Neural progenitor cell (in vitro differentiated cells): ENCODE measurements at regions not wholly inside any gene's neighbourhood (a gene's known extent, or its start where the extent isn't known, plus 50 kb on each side); places are given as distances from the start of the nearest gene placed in this dataset.

Experiments used
- DNase-seq: peaks from one replicate; pipeline ENCODE4 v3.0.0-alpha.2; 2016; ENCODE audit warnings: low spot score
- H2AFZ ChIP-seq: fragments of 200-600 bp; sonication (generic); replicated peaks from 2 replicates; pipeline ENCODE4 v1.6.1; 2016; ENCODE audit warnings: antibody characterized with exemption
- H3F3A ChIP-seq: fragments of 200-600 bp; sonication (generic); 2 replicates; pipeline ENCODE4 v1.6.1; 2016; ENCODE audit warnings: antibody characterized with exemption, low read depth
- H3K27ac ChIP-seq: fragments of 200-600 bp; sonication (generic); 2 replicates; pipeline ENCODE4 v1.5.1; 2016; ENCODE audit warnings: mild to moderate bottlenecking
- H3K27me3 ChIP-seq: fragments of 200-600 bp; sonication (generic); 2 replicates; pipeline ENCODE4 v1.6.1; 2016; ENCODE audit warnings: mild to moderate bottlenecking, moderate library complexity
- H3K36me3 ChIP-seq: fragments of 200-600 bp; sonication (generic); 2 replicates; pipeline ENCODE4 v1.5.1; 2016
- H3K4me1 ChIP-seq: fragments of 200-600 bp; sonication (generic); 2 replicates; pipeline ENCODE4 v1.6.1; 2016; ENCODE audit warnings: mixed run types
- H3K4me2 ChIP-seq: fragments of 200-600 bp; sonication (generic); 2 replicates; pipeline ENCODE4 v1.6.1; 2016
- H3K4me3 ChIP-seq: fragments of 200-600 bp; sonication (generic); 2 replicates; pipeline ENCODE4 v1.5.1; 2016
- H3K79me2 ChIP-seq: fragments of 200-600 bp; sonication (generic); 2 replicates; pipeline ENCODE4 v1.6.1; 2016; ENCODE audit warnings: low read depth
- H3K9ac ChIP-seq: fragments of 200-600 bp; sonication (generic); 2 replicates; pipeline ENCODE4 v1.6.1; 2016
- H3K9me3 ChIP-seq: fragments of 200-600 bp; sonication (generic); 2 replicates; pipeline ENCODE4 v1.5.1; 2016; ENCODE audit warnings: low read depth
- H4K20me1 ChIP-seq: fragments of 200-600 bp; sonication (generic); 2 replicates; pipeline ENCODE4 v1.6.1; 2016; ENCODE audit warnings: low read depth
- H3K27ac Mint-ChIP-seq: 3 replicates; pipeline ENCODE4 v1.8.0; 2021; ENCODE audit warnings: mixed read lengths
- H3K27me3 Mint-ChIP-seq: 2 replicates; pipeline ENCODE4 v1.8.0; 2022; ENCODE audit warnings: low read depth, mild to moderate bottlenecking, inconsistent platforms, moderate library complexity, mixed read lengths; ENCODE audit not compliant: insufficient read depth
- H3K36me3 Mint-ChIP-seq: 3 replicates; pipeline ENCODE4 v1.8.0; 2021; ENCODE audit warnings: mixed read lengths
- H3K4me1 Mint-ChIP-seq: 3 replicates; pipeline ENCODE4 v1.8.0; 2021; ENCODE audit warnings: mixed read lengths
- H3K4me3 Mint-ChIP-seq: 3 replicates; pipeline ENCODE4 v1.8.0; 2021; ENCODE audit warnings: mild to moderate bottlenecking, moderate library complexity, mixed read lengths
- H3K9me3 Mint-ChIP-seq: 3 replicates; pipeline ENCODE4 v1.8.0; 2020; ENCODE audit warnings: mixed read lengths
- EZH2 ChIP-seq: fragments of 200-600 bp; sonication (generic); IDR thresholded peaks from 2 replicates; pipeline ENCODE4 v1.6.1; 2017; ENCODE audit warnings: antibody characterized with exemption, mild to moderate bottlenecking, moderate library complexity
- EZH2phosphoT487 ChIP-seq: fragments of 200-600 bp; sonication (generic); IDR thresholded peaks from 2 replicates; pipeline ENCODE4 v1.6.1; 2017; ENCODE audit warnings: antibody characterized with exemption
- TF ChIP-seq, protein P1 (sequence below): fragments of 200-600 bp; sonication (generic); IDR thresholded peaks from 2 replicates; pipeline ENCODE4 v1.5.1; 2017; ENCODE audit warnings: antibody characterized with exemption, mild to moderate bottlenecking

DNA sequence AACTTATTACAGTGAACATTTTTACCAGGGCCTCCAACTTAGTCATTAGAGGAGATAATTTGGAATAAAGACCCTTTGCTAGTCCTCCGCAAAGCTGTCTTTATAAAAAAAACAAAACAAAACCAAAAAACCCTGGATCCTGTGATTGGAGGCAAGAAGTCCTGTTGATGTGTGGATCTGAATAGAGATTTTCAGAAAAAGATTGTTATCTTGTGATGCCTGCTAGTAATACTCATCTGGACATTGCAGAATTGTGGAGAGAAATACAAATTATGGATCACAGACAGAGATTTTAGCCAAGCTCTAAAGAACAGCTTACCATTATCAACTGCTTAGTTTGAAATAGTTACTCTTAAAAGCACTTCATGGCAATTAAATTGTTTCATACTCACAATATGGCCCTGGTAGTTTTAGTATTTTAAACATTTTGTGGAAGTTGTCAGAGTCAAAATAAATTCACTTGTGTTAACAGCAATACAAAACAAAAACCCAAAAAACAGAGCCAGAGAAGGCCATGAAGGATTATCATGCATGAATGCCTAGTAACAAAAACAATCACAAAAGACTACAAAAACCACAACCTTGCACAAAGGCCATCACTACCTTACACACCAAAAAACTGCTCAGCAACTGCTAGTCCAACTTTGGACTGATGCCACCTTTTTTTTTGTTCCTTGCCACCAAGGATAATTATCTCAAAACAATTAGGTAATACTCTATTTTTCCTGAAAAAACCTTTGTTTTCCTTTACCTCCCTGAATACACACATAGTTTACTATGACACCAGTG, 514.5 kb upstream of the SLIT2 start:
- Histone ChIP-seq H2AFZ (no peak overlapping the region), H3K4me2 (peak overlapping the region; percentile 8), H3K27me3 (no peaks in the 10 kb centered on the region), H3K79me2 (no peaks in the 10 kb centered on the region), H3K27ac (no peak overlapping the region), H3K9me3 (no peaks in the 10 kb centered on the region), H3K36me3 (no peaks in the 10 kb centered on the region), H3F3A (no peaks in the 10 kb centered on the region), H3K4me1 (peaks cover 9% of the 10 kb centered on the region), H4K20me1 (no peaks in the 10 kb centered on the region), H3K9ac (no peak overlapping the region), H3K4me3 (no peak overlapping the region)
- DNase-seq, result peak; percentile 59
- H3K27ac Mint-ChIP-seq, result no peak overlapping the region
- peaks cover 2% of the 10 kb centered on the region for H3K27me3 Mint-ChIP-seq
- TF ChIP-seq EZH2 (no peak), EZH2phosphoT487 (no peak)
- TF ChIP-seq, protein P1, sequence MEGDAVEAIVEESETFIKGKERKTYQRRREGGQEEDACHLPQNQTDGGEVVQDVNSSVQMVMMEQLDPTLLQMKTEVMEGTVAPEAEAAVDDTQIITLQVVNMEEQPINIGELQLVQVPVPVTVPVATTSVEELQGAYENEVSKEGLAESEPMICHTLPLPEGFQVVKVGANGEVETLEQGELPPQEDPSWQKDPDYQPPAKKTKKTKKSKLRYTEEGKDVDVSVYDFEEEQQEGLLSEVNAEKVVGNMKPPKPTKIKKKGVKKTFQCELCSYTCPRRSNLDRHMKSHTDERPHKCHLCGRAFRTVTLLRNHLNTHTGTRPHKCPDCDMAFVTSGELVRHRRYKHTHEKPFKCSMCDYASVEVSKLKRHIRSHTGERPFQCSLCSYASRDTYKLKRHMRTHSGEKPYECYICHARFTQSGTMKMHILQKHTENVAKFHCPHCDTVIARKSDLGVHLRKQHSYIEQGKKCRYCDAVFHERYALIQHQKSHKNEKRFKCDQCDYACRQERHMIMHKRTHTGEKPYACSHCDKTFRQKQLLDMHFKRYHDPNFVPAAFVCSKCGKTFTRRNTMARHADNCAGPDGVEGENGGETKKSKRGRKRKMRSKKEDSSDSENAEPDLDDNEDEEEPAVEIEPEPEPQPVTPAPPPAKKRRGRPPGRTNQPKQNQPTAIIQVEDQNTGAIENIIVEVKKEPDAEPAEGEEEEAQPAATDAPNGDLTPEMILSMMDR, result no peak
- peaks cover 4% of the 10 kb centered on the region for H3K9me3 Mint-ChIP-seq
- H3K36me3 Mint-ChIP-seq, result no peaks in the 10 kb centered on the region
- H3K4me1 Mint-ChIP-seq, result peaks cover 32% of the 10 kb centered on the region
- H3K4me3 Mint-ChIP-seq, result no peak overlapping the region

DNA sequence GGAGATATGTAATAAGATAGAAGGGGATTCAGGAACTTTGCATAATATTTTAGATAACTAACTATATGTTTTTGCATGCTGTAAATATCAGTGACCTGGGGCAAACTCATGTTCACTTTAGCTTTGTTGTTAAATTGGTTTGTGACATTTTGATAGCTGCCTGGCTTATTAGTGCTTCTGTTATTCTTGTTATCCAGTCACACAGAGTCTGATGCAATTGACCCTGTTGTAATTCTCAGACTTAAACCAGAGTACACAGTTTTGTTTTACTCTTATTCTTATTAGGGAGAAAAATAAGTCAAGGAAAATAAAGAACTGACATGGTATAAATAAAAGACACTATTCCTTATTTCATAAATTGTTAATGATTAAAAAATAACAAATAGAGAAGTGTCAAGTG, 516.7 kb upstream of the SLIT2 start:
- no peaks in the 10 kb centered on the region for H3F3A ChIP-seq
- H4K20me1 ChIP-seq, result no peaks in the 10 kb centered on the region
- no peak overlapping the region for H3K27ac Mint-ChIP-seq
- H3K36me3 ChIP-seq, result no peaks in the 10 kb centered on the region
- no peaks in the 10 kb centered on the region for H3K36me3 Mint-ChIP-seq
- H3K27me3 Mint-ChIP-seq, result peaks cover 2% of the 10 kb centered on the region
- peaks cover 9% of the 10 kb centered on the region for H3K4me1 ChIP-seq
- H3K4me3 ChIP-seq, result no peak overlapping the region
- H3K27ac ChIP-seq, result no peak overlapping the region
- no peak for DNase-seq
- H3K79me2 ChIP-seq, result no peaks in the 10 kb centered on the region
- H3K4me1 Mint-ChIP-seq, result peaks cover 29% of the 10 kb centered on the region
- no peak overlapping the region for H3K9ac ChIP-seq
- no peak for TF ChIP-seq EZH2
- TF ChIP-seq EZH2phosphoT487, result no peak
- TF ChIP-seq, protein P1, result no peak
- H3K4me2 ChIP-seq, result no peak overlapping the region
- no peak overlapping the region for H2AFZ ChIP-seq
- H3K27me3 ChIP-seq, result no peaks in the 10 kb centered on the region
- H3K9me3 ChIP-seq, result no peaks in the 10 kb centered on the region
- H3K4me3 Mint-ChIP-seq, result no peak overlapping the region
- H3K9me3 Mint-ChIP-seq, result peaks cover 2% of the 10 kb centered on the region

DNA sequence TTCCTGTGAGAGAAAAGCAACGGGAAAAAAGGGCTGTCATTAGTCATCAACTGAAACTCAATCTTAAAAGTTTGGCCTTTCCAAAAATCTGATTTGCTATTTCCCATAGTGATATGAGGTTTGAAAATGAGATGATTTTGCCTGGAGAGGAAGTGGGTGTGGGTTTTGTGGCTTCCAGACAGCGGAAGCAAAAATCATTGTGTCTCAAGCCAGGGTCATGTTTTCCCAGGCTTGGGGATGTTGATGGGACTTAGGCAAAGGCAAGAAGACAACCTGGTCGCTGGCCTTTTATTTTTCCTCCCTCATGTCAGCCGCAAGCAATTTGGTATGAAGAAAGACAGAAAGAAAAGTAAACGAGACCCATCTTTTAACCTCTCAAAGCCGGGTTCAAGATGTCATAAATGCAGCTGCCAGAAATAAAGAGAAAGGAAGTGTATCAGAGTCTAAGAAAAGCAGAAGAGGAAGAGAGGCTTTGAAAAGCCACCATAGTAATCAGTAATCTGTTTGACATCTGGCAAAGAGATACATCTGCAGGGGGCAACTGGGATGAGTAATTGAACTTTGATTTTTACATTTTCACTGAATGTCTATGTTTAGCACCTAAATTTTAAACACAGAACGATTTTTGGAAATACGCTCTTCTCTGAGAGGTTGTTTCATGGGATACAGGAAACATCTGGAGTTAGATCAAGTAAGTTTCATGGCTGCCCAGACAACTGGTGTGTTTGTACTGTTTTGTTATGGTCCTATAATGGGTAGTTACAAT, 521.6 kb upstream of the SLIT2 start:
- H3K4me1 Mint-ChIP-seq, result peaks cover 10% of the 10 kb centered on the region
- peaks cover 2% of the 10 kb centered on the region for H3K9me3 Mint-ChIP-seq
- H3K9me3 ChIP-seq, result no peaks in the 10 kb centered on the region
- H4K20me1 ChIP-seq, result no peaks in the 10 kb centered on the region
- no peaks in the 10 kb centered on the region for H3K36me3 ChIP-seq
- no peaks in the 10 kb centered on the region for H3K4me1 ChIP-seq
- no peaks in the 10 kb centered on the region for H3K27me3 ChIP-seq
- TF ChIP-seq, protein P1, result no peak
- TF ChIP-seq EZH2phosphoT487, result no peak
- no peaks in the 10 kb centered on the region for H3F3A ChIP-seq
- no peaks in the 10 kb centered on the region for H3K79me2 ChIP-seq
- no peak overlapping the region for H3K27ac ChIP-seq
- H2AFZ ChIP-seq, result no peak overlapping the region
- no peak overlapping the region for H3K4me2 ChIP-seq
- H3K27ac Mint-ChIP-seq, result no peak overlapping the region
- H3K4me3 ChIP-seq, result no peak overlapping the region
- peaks cover 2% of the 10 kb centered on the region for H3K27me3 Mint-ChIP-seq
- H3K36me3 Mint-ChIP-seq, result no peaks in the 10 kb centered on the region
- H3K9ac ChIP-seq, result no peak overlapping the region
- no peak for DNase-seq
- no peak overlapping the region for H3K4me3 Mint-ChIP-seq
